HEK293 (cell line): ENCODE measurements at regions not wholly inside any gene's neighbourhood (a gene's known extent, or its start where the extent isn't known, plus 50 kb on each side); places are given as distances from the start of the nearest gene placed in this dataset.
A peak's percentile ranks its signal among the peaks of the same experiment; 100 is the strongest.

ENCODE experiments used
- BCL11A ChIP-seq: fragments of 450-650 bp; formaldehyde crosslinking; IDR thresholded peaks from 2 replicates; pipeline ENCODE4 v1.5.1; 2016; ENCODE audit warnings: low read depth, missing biosample characterization, missing genetic modification characterization
- GLIS1 ChIP-seq: fragments of 450-650 bp; formaldehyde crosslinking; IDR thresholded peaks from 2 replicates; pipeline ENCODE4 v1.5.1; 2016; ENCODE audit warnings: missing biosample characterization, missing genetic modification characterization
- ZBTB48 ChIP-seq: fragments of 450-650 bp; formaldehyde crosslinking; IDR thresholded peaks from 2 replicates; pipeline ENCODE4 v1.5.1; 2016; ENCODE audit warnings: missing biosample characterization, missing genetic modification characterization
- ZNF214 ChIP-seq: fragments of 450-650 bp; formaldehyde crosslinking; IDR thresholded peaks from 2 replicates; pipeline ENCODE4 v1.5.1; 2017; ENCODE audit warnings: missing biosample characterization, mild to moderate bottlenecking, missing genetic modification characterization, borderline replicate concordance
- ZNF274 ChIP-seq, 2 experiments: fragments of 200-500 bp in 1 of 2; fragments of 450-650 bp in 1 of 2; sonication (Bioruptor generic) in 1 of 2; formaldehyde crosslinking in 1 of 2; IDR thresholded peaks; 2 replicates each; pipeline versions ENCODE4 v1.5.1 to v1.6.1; 2014 to 2016; ENCODE audit warnings: borderline replicate concordance in 1 of 2, inconsistent platforms in 1 of 2, low read length in 1 of 2, missing biosample characterization in 1 of 2, missing genetic modification characterization in 1 of 2
- ZNF501 ChIP-seq: fragments of 450-650 bp; formaldehyde crosslinking; IDR thresholded peaks from 2 replicates; pipeline ENCODE4 v1.5.1; 2016; ENCODE audit warnings: missing biosample characterization, missing genetic modification characterization
- ZNF510 ChIP-seq: fragments of 450-650 bp; formaldehyde crosslinking; IDR thresholded peaks from 2 replicates; pipeline ENCODE4 v1.5.1; 2018; ENCODE audit warnings: mild to moderate bottlenecking, missing genetic modification characterization, missing biosample characterization; ENCODE audit not compliant: insufficient replicate concordance
- ZNF549 ChIP-seq: fragments of 450-650 bp; IDR thresholded peaks from 2 replicates; pipeline ENCODE4 v1.5.1; 2018; ENCODE audit warnings: missing biosample characterization, missing genetic modification characterization, mild to moderate bottlenecking, inconsistent platforms, moderate library complexity
- ZNF571 ChIP-seq: fragments of 450-650 bp; formaldehyde crosslinking; IDR thresholded peaks from 2 replicates; pipeline ENCODE4 v1.5.0; 2017; ENCODE audit warnings: missing biosample characterization, missing genetic modification characterization
- ZNF777 ChIP-seq: fragments of 450-650 bp; formaldehyde crosslinking; IDR thresholded peaks from 2 replicates; pipeline ENCODE4 v1.5.1; 2017; ENCODE audit warnings: missing biosample characterization, missing genetic modification characterization, borderline replicate concordance
- TF ChIP-seq, protein P1 (sequence below): fragments of 450-650 bp; formaldehyde crosslinking; IDR thresholded peaks from 2 replicates; pipeline ENCODE4 v1.5.1; 2016; ENCODE audit warnings: missing biosample characterization, missing genetic modification characterization
- TF ChIP-seq, protein P2 (sequence below): fragments of 450-650 bp; formaldehyde crosslinking; IDR thresholded peaks from 2 replicates; pipeline ENCODE4 v1.5.1; 2016; ENCODE audit warnings: missing biosample characterization, missing genetic modification characterization
- TF ChIP-seq, protein P3 (sequence below): fragments of 450-650 bp; formaldehyde crosslinking; IDR thresholded peaks from 2 replicates; pipeline ENCODE4 v1.5.1; 2016; ENCODE audit warnings: missing biosample characterization, missing genetic modification characterization
- TF ChIP-seq, protein P4 (sequence below): fragments of 450-650 bp; formaldehyde crosslinking; IDR thresholded peaks from 2 replicates; pipeline ENCODE4 v1.5.1; 2016; ENCODE audit warnings: missing biosample characterization, missing genetic modification characterization
- TF ChIP-seq, protein P5 (sequence below): fragments of 450-650 bp; formaldehyde crosslinking; IDR thresholded peaks from 2 replicates; pipeline ENCODE4 v1.5.1; 2017; ENCODE audit warnings: missing biosample characterization, missing genetic modification characterization
- TF ChIP-seq, protein P6 (sequence below): fragments of 450-650 bp; formaldehyde crosslinking; IDR thresholded peaks from 2 replicates; pipeline ENCODE4 v1.5.1; 2017; ENCODE audit warnings: missing biosample characterization, missing genetic modification characterization
- TF ChIP-seq, protein P7 (sequence below): fragments of 450-650 bp; formaldehyde crosslinking; IDR thresholded peaks from 2 replicates; pipeline ENCODE4 v1.5.1; 2016; ENCODE audit warnings: missing biosample characterization, missing genetic modification characterization
- TF ChIP-seq, protein P8 (sequence below): fragments of 450-650 bp; formaldehyde crosslinking; IDR thresholded peaks from 2 replicates; pipeline ENCODE4 v1.5.1; 2016; ENCODE audit warnings: missing biosample characterization, missing genetic modification characterization, borderline replicate concordance

DNA sequence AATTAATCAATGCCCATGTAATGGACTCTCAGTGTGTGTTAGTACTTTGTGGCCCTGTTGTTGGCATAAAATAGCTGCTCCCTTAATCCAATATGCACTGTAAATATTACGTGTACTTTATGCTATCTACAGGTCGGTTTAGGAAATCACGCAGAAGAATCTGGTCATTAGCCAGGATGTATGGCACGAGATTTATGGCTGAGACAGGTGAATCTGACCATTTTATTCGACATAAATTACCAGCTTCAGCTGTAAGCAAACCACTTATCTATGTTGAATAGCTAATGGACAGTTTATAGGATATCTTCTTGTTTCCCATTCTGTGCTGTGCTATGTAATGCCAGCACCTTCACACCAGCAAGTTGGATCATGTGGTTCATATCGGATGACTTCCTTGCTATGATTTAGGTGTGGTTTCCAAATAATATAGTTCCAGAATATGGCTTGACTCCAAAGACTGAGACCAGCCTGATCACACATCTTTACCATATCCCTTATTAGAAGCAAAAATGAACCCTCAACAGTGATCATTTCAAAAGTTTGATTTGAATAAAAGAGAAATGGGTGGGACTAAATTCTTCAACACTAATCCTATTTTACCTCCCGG is 301.4 kb downstream of the AHR start (continued):
- TF ChIP-seq ZNF274 (IDR thresholded peaks at IDR 0.05; ENCODE audit: low read length): no peak
- no peak for TF ChIP-seq ZNF274 (tag by site-specific recombination; IDR thresholded peaks at IDR 0.05; ENCODE audit: borderline replicate concordance)
- no peak for TF ChIP-seq ZNF571 (tag by site-specific recombination)
- no peak for TF ChIP-seq ZNF777 (tag by site-specific recombination)
- 0 out of 2 replicates have a peak, but pooled peaks have one; percentile 25 for TF ChIP-seq ZNF501 (tag by site-specific recombination)
- TF ChIP-seq ZNF214: no peak
- TF ChIP-seq, protein P1, sequence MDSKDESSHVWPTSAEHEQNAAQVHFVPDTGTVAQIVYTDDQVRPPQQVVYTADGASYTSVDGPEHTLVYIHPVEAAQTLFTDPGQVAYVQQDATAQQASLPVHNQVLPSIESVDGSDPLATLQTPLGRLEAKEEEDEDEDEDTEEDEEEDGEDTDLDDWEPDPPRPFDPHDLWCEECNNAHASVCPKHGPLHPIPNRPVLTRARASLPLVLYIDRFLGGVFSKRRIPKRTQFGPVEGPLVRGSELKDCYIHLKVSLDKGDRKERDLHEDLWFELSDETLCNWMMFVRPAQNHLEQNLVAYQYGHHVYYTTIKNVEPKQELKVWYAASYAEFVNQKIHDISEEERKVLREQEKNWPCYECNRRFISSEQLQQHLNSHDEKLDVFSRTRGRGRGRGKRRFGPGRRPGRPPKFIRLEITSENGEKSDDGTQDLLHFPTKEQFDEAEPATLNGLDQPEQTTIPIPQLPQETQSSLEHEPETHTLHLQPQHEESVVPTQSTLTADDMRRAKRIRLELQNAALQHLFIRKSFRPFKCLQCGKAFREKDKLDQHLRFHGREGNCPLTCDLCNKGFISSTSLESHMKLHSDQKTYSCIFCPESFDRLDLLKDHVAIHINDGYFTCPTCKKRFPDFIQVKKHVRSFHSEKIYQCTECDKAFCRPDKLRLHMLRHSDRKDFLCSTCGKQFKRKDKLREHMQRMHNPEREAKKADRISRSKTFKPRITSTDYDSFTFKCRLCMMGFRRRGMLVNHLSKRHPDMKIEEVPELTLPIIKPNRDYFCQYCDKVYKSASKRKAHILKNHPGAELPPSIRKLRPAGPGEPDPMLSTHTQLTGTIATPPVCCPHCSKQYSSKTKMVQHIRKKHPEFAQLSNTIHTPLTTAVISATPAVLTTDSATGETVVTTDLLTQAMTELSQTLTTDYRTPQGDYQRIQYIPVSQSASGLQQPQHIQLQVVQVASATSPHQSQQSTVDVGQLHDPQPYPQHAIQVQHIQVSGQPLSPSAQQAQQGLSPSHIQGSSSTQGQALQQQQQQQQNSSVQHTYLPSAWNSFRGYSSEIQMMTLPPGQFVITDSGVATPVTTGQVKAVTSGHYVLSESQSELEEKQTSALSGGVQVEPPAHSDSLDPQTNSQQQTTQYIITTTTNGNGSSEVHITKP: no peak
- TF ChIP-seq, protein P2, sequence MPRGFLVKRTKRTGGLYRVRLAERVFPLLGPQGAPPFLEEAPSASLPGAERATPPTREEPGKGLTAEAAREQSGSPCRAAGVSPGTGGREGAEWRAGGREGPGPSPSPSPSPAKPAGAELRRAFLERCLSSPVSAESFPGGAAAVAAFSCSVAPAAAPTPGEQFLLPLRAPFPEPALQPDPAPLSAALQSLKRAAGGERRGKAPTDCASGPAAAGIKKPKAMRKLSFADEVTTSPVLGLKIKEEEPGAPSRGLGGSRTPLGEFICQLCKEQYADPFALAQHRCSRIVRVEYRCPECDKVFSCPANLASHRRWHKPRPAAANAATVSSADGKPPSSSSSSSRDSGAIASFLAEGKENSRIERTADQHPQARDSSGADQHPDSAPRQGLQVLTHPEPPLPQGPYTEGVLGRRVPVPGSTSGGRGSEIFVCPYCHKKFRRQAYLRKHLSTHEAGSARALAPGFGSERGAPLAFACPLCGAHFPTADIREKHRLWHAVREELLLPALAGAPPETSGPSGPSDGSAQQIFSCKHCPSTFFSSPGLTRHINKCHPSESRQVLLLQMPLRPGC (tag by site-specific recombination): peak; percentile 49
- peak; percentile 55; the same call in 1 of the 2 replicates for TF ChIP-seq BCL11A
- TF ChIP-seq, protein P3, sequence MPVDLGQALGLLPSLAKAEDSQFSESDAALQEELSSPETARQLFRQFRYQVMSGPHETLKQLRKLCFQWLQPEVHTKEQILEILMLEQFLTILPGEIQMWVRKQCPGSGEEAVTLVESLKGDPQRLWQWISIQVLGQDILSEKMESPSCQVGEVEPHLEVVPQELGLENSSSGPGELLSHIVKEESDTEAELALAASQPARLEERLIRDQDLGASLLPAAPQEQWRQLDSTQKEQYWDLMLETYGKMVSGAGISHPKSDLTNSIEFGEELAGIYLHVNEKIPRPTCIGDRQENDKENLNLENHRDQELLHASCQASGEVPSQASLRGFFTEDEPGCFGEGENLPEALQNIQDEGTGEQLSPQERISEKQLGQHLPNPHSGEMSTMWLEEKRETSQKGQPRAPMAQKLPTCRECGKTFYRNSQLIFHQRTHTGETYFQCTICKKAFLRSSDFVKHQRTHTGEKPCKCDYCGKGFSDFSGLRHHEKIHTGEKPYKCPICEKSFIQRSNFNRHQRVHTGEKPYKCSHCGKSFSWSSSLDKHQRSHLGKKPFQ (tag by site-specific recombination): peak; percentile 77
- TF ChIP-seq, protein P4, sequence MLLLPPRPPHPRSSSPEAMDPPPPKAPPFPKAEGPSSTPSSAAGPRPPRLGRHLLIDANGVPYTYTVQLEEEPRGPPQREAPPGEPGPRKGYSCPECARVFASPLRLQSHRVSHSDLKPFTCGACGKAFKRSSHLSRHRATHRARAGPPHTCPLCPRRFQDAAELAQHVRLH (tag by site-specific recombination): peak; percentile 33; the same call in 1 of the 2 replicates
- TF ChIP-seq, protein P5, sequence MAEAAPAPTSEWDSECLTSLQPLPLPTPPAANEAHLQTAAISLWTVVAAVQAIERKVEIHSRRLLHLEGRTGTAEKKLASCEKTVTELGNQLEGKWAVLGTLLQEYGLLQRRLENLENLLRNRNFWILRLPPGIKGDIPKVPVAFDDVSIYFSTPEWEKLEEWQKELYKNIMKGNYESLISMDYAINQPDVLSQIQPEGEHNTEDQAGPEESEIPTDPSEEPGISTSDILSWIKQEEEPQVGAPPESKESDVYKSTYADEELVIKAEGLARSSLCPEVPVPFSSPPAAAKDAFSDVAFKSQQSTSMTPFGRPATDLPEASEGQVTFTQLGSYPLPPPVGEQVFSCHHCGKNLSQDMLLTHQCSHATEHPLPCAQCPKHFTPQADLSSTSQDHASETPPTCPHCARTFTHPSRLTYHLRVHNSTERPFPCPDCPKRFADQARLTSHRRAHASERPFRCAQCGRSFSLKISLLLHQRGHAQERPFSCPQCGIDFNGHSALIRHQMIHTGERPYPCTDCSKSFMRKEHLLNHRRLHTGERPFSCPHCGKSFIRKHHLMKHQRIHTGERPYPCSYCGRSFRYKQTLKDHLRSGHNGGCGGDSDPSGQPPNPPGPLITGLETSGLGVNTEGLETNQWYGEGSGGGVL (tag by site-specific recombination): no peak
- no peak for TF ChIP-seq ZBTB48 (tag by site-specific recombination)
- TF ChIP-seq, protein P6, sequence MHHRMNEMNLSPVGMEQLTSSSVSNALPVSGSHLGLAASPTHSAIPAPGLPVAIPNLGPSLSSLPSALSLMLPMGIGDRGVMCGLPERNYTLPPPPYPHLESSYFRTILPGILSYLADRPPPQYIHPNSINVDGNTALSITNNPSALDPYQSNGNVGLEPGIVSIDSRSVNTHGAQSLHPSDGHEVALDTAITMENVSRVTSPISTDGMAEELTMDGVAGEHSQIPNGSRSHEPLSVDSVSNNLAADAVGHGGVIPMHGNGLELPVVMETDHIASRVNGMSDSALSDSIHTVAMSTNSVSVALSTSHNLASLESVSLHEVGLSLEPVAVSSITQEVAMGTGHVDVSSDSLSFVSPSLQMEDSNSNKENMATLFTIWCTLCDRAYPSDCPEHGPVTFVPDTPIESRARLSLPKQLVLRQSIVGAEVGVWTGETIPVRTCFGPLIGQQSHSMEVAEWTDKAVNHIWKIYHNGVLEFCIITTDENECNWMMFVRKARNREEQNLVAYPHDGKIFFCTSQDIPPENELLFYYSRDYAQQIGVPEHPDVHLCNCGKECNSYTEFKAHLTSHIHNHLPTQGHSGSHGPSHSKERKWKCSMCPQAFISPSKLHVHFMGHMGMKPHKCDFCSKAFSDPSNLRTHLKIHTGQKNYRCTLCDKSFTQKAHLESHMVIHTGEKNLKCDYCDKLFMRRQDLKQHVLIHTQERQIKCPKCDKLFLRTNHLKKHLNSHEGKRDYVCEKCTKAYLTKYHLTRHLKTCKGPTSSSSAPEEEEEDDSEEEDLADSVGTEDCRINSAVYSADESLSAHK (tag by site-specific recombination): peak; percentile 51; the same call in 1 of the 2 replicates
- TF ChIP-seq, protein P7, sequence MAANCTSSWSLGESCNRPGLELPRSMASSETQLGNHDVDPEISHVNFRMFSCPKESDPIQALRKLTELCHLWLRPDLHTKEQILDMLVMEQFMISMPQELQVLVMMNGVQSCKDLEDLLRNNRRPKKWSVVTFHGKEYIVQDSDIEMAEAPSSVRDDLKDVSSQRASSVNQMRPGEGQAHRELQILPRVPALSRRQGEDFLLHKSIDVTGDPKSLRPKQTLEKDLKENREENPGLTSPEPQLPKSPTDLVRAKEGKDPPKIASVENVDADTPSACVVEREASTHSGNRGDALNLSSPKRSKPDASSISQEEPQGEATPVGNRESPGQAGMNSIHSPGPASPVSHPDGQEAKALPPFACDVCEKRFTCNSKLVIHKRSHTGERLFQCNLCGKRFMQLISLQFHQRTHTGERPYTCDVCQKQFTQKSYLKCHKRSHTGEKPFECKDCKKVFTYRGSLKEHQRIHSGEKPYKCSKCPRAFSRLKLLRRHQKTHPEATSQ (tag by site-specific recombination): no peak
- TF ChIP-seq ZNF510 (tag by site-specific recombination): no peak
- peak; percentile 60; the same call in 1 of the 2 replicates for TF ChIP-seq ZNF549 (tag by site-specific recombination)
- TF ChIP-seq, protein P8, sequence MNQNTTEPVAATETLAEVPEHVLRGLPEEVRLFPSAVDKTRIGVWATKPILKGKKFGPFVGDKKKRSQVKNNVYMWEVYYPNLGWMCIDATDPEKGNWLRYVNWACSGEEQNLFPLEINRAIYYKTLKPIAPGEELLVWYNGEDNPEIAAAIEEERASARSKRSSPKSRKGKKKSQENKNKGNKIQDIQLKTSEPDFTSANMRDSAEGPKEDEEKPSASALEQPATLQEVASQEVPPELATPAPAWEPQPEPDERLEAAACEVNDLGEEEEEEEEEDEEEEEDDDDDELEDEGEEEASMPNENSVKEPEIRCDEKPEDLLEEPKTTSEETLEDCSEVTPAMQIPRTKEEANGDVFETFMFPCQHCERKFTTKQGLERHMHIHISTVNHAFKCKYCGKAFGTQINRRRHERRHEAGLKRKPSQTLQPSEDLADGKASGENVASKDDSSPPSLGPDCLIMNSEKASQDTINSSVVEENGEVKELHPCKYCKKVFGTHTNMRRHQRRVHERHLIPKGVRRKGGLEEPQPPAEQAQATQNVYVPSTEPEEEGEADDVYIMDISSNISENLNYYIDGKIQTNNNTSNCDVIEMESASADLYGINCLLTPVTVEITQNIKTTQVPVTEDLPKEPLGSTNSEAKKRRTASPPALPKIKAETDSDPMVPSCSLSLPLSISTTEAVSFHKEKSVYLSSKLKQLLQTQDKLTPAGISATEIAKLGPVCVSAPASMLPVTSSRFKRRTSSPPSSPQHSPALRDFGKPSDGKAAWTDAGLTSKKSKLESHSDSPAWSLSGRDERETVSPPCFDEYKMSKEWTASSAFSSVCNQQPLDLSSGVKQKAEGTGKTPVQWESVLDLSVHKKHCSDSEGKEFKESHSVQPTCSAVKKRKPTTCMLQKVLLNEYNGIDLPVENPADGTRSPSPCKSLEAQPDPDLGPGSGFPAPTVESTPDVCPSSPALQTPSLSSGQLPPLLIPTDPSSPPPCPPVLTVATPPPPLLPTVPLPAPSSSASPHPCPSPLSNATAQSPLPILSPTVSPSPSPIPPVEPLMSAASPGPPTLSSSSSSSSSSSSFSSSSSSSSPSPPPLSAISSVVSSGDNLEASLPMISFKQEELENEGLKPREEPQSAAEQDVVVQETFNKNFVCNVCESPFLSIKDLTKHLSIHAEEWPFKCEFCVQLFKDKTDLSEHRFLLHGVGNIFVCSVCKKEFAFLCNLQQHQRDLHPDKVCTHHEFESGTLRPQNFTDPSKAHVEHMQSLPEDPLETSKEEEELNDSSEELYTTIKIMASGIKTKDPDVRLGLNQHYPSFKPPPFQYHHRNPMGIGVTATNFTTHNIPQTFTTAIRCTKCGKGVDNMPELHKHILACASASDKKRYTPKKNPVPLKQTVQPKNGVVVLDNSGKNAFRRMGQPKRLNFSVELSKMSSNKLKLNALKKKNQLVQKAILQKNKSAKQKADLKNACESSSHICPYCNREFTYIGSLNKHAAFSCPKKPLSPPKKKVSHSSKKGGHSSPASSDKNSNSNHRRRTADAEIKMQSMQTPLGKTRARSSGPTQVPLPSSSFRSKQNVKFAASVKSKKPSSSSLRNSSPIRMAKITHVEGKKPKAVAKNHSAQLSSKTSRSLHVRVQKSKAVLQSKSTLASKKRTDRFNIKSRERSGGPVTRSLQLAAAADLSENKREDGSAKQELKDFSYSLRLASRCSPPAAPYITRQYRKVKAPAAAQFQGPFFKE: no peak
- no peak for TF ChIP-seq GLIS1
